Esophagus muscularis mucosa (tissue), 3 donors: ENCODE measurements at regions not wholly inside any gene's neighbourhood (a gene's known extent, or its start where the extent isn't known, plus 50 kb on each side); places are given as distances from the start of the nearest gene placed in this dataset.

Experiments used
- CTCF ChIP-seq, 3 experiments: fragments of 200-600 bp in 2 of 3; fragments of 450-650 bp in 1 of 3; sonication (generic) in 2 of 3; IDR thresholded peaks; one replicate each; pipeline ENCODE4 v1.5.1; 2017 to 2019; ENCODE audit warnings: antibody characterized with exemption in 3 of 3, mild to moderate bottlenecking in 2 of 3, moderate library complexity in 1 of 3
- POLR2A ChIP-seq: fragments of 450-650 bp; IDR thresholded peaks from one replicate; pipeline ENCODE4 v1.6.1; 2017; ENCODE audit warnings: antibody characterized with exemption, moderate library complexity, mild to moderate bottlenecking, low read depth

- no peak for TF ChIP-seq CTCF (IDR thresholded peaks at IDR 0.05)
- no peak for TF ChIP-seq POLR2A
Measured at GRCh38 chr5:172506921-172507320, 52.6 kb upstream of the SH3PXD2B start.
